Thyroid gland (tissue), 4 donors: ENCODE measurements at regions not wholly inside any gene's neighbourhood (a gene's known extent, or its start where the extent isn't known, plus 50 kb on each side); places are given as distances from the start of the nearest gene placed in this dataset.

Experiments
- POLR2A ChIP-seq, 2 donors: fragments of 450-650 bp; IDR thresholded peaks; one replicate each; pipeline ENCODE4 v1.6.1; 2017; ENCODE audit warnings: antibody characterized with exemption in 2 of 2, mild to moderate bottlenecking in 2 of 2, moderate library complexity in 1 of 2
- TF ChIP-seq, protein P1 (sequence below), 6 experiments: fragments of 200-600 bp in 3 of 6; fragments of 450-650 bp in 3 of 6; sonication (generic) in 3 of 6; IDR thresholded peaks; one replicate each; pipeline ENCODE4 v1.5.1; 2016 to 2019; ENCODE audit warnings: antibody characterized with exemption in 6 of 6, mild to moderate bottlenecking in 2 of 6, inconsistent platforms in 1 of 6, moderate library complexity in 1 of 6

DNA sequence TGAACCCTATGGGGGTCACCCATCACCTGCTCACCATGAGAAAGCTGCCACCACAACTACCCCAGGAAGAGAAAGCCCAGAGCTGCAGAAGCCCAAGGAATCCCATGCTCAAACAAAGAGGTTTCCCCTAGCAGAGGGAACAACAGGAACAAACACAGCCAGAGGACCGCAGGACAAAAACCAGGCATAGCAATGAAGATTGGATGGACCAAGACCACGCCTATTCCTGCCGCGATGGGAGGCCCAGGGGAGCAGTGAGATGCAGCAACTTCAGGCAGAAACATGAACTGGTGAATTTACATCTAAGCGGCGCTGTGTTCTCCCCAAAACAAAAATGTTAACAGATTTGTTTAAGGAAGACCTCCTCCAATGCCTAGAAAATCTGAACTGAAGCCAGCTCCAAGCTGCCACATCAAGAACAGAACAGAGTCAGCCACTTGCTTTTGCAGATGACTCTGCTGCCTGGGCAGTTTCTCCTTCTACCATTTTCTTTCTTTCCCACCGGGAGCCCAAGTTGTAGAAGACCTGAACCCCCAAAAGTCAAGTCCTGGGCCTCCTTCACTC, 134.2 kb upstream of the NEBL start:
- TF ChIP-seq, protein P1, sequence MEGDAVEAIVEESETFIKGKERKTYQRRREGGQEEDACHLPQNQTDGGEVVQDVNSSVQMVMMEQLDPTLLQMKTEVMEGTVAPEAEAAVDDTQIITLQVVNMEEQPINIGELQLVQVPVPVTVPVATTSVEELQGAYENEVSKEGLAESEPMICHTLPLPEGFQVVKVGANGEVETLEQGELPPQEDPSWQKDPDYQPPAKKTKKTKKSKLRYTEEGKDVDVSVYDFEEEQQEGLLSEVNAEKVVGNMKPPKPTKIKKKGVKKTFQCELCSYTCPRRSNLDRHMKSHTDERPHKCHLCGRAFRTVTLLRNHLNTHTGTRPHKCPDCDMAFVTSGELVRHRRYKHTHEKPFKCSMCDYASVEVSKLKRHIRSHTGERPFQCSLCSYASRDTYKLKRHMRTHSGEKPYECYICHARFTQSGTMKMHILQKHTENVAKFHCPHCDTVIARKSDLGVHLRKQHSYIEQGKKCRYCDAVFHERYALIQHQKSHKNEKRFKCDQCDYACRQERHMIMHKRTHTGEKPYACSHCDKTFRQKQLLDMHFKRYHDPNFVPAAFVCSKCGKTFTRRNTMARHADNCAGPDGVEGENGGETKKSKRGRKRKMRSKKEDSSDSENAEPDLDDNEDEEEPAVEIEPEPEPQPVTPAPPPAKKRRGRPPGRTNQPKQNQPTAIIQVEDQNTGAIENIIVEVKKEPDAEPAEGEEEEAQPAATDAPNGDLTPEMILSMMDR (IDR thresholded peaks at IDR 0.05): no peak
- TF ChIP-seq POLR2A (IDR thresholded peaks at IDR 0.05): no peak
